GM03348 (cell line): ENCODE measurements at regions not wholly inside any gene's neighbourhood (a gene's known extent, or its start where the extent isn't known, plus 50 kb on each side); places are given as distances from the start of the nearest gene placed in this dataset.
A peak's percentile ranks its signal among the peaks of the same experiment; 100 is the strongest.

Experiments used
- DNase-seq: peaks from one replicate; pipeline ENCODE4 v3.0.0; 2012; ENCODE audit warnings: low spot score

GRCh38 chr5:116361979-116362577 lies 212.5 kb downstream of the SEMA6A start:
- no peak for DNase-seq

- DNase-seq: peak; percentile 26
Observed at GRCh38 chr5:116361171-116361967, 213.3 kb downstream of the SEMA6A start.

- no peak for DNase-seq
Observed at GRCh38 chr5:116360008-116360853, 214.4 kb downstream of the SEMA6A start.

GRCh38 chr5:116359592-116359991 lies 215.0 kb downstream of the SEMA6A start:
- DNase-seq: no peak

- DNase-seq: no peak
Observed at GRCh38 chr5:116358911-116359418, 215.7 kb downstream of the SEMA6A start.

DNA sequence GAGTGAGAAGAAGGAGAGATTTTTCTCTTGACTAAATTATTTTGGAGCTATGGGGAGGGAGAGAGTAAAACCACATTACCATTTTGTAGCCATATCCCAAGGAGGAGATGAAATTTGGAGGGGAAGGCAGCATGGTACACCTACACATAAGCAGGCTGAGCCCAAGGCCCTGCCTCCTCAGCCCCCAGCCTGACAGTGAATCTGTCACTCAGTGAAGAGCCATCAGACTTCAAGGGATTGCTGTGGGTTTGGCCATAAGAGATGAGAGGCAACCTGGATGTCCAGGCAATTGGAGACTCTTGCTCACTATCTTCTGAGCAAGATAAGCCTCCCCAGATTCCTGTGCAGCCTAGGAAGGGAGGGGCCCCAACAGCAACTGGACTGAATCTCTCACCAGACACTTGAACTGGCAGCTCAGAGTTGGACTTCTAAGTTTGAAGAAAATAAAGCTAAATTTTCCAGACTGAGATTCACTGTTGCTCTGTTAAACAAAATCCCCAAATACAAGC lies 216.6 kb downstream of the SEMA6A start:
- DNase-seq: no peak

DNA sequence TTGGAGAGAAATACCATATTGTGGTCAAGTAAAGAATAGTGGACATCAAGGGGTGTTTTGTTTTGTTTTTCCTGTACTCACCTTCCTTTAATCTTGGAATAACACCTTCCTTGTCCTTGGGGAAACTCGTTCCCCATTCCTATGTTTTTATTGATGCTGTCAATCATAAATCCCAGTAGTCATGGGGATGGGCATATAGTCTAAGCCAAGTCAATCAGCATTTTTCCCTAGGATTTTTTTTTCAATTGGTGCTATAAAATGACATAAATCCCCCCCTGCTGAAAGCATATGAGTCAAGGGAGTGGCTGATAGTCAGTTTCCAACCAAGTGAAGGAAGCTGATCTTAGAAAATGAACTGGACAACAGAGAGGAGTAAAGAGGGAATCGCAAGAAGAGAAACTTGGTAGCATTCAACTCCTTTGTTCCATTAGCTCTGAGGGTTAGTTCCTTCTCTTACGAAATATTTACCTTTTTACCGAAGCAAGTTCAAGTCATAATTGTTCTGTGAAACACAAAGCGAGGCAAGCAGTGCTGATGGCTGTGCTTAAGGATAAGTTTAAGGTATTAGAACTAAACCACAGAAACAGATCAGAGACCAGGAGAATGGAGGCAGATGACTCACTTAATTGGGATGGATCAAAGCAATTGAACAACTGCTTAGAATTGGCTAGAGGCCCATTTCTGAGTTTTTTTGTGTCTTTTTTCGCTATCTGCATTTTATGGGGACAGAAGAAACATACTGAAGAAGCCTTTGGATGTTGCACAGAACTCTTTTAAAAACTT lies 218.6 kb downstream of the SEMA6A start:
- DNase-seq: no peak

DNA sequence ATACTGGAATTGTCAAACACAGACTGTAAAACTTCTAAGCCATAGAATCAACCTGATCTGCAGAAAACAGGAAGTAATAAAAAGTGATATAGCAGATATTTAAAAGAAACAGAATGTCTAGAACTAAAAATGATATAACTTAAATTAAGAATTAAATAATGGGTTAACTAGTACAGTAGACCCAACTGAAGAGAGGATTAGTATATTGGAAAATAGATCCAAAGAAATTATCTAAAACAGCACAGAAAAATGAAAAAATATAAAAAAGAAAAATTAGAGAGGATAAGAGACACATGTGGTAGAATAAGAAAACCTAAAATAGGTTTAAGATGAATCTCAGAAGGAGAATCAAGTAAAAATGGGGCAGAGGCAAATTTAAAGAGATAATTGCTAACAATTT lies 219.9 kb downstream of the SEMA6A start:
- DNase-seq: no peak

- no peak for DNase-seq
Observed at GRCh38 chr5:116347657-116348056, 227.0 kb downstream of the SEMA6A start.

DNA sequence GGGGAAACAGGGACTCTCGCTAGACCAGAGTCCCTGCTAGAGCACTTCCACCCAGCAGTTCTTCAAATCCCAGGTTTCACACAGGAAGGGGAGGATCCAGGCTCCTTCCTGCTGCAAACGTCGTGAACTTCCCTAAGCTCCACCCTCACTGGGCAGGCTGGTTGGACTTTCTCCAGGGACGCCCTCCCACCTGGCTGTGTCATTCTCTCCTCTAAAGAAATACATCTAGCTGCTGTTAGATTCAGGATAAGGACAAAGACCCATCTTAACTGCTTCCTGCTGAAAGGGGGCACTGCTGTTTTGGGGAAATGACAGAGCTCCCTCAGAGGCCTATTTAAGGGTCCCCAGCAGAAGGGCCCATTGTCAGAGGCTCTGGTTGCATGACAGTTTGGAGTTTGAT lies 230.7 kb downstream of the SEMA6A start:
- no peak for DNase-seq
